ENCODE measurements at regions not wholly inside any gene's neighbourhood (a gene's known extent, or its start where the extent isn't known, plus 50 kb on each side); places are given as distances from the start of the nearest gene placed in this dataset.
A peak's percentile ranks its signal among the peaks of the same experiment; 100 is the strongest.

- Histone ChIP-seq H3K36me3 (no peaks in the 10 kb centered on the region), H3K27ac (no peak overlapping the region), H3K4me3 (no peak overlapping the region), H3K27me3 (no peaks in the 10 kb centered on the region), H3K9me3 (ENCODE audit: low read depth) (no peaks in the 10 kb centered on the region), H3K4me1 (ENCODE audit: low read depth) (peaks cover 4% of the 10 kb centered on the region)
- no peak for DNase-seq (ENCODE audit: low read depth in 1 of 2, low spot score in 1 of 2)
- no peak for TF ChIP-seq CTCF (IDR thresholded peaks at IDR 0.05; ENCODE audit: low read depth, low read length)
Observed at GRCh38 chr5:74116266-74116665, 490.3 kb downstream of the ARHGEF28 start.

- Histone ChIP-seq H3K27ac (no peak overlapping the region), H3K4me1 (ENCODE audit: low read depth) (peaks cover 4% of the 10 kb centered on the region), H3K4me3 (no peak overlapping the region), H3K9me3 (ENCODE audit: low read depth) (no peaks in the 10 kb centered on the region), H3K27me3 (no peaks in the 10 kb centered on the region), H3K36me3 (no peaks in the 10 kb centered on the region)
- DNase-seq (ENCODE audit: low read depth in 1 of 2, low spot score in 1 of 2), result no peak
- TF ChIP-seq CTCF (IDR thresholded peaks at IDR 0.05; ENCODE audit: low read depth, low read length), result no peak
Observed at GRCh38 chr5:74113927-74114326, 487.9 kb downstream of the ARHGEF28 start.

GRCh38 chr5:74113196-74113540 is 487.2 kb downstream of the ARHGEF28 start:
- Histone ChIP-seq H3K4me1 (ENCODE audit: low read depth) (peaks cover 4% of the 10 kb centered on the region), H3K9me3 (ENCODE audit: low read depth) (no peaks in the 10 kb centered on the region), H3K36me3 (no peaks in the 10 kb centered on the region), H3K4me3 (no peak overlapping the region), H3K27me3 (no peaks in the 10 kb centered on the region), H3K27ac (no peak overlapping the region)
- no peak for DNase-seq (ENCODE audit: low read depth in 1 of 2, low spot score in 1 of 2)
- TF ChIP-seq CTCF (IDR thresholded peaks at IDR 0.05; ENCODE audit: low read depth, low read length), result no peak

GRCh38 chr5:74112372-74113195 is 486.6 kb downstream of the ARHGEF28 start:
- peak in 1 of 2 donors; percentile 18 for DNase-seq (ENCODE audit: low read depth in 1 of 2, low spot score in 1 of 2)
- H3K4me1 ChIP-seq (ENCODE audit: low read depth), result peaks cover 4% of the 10 kb centered on the region
- H3K36me3 ChIP-seq, result no peaks in the 10 kb centered on the region
- no peak overlapping the region for H3K4me3 ChIP-seq
- H3K9me3 ChIP-seq (ENCODE audit: low read depth), result no peaks in the 10 kb centered on the region
- no peak overlapping the region for H3K27ac ChIP-seq
- TF ChIP-seq CTCF (IDR thresholded peaks at IDR 0.05; ENCODE audit: low read depth, low read length), result no peak
- H3K27me3 ChIP-seq, result no peaks in the 10 kb centered on the region

GRCh38 chr5:74111764-74112163 is 485.8 kb downstream of the ARHGEF28 start:
- Histone ChIP-seq H3K4me1 (ENCODE audit: low read depth) (peaks cover 4% of the 10 kb centered on the region), H3K27me3 (no peaks in the 10 kb centered on the region), H3K36me3 (no peaks in the 10 kb centered on the region), H3K4me3 (no peak overlapping the region), H3K9me3 (ENCODE audit: low read depth) (no peaks in the 10 kb centered on the region), H3K27ac (no peak overlapping the region)
- no peak for DNase-seq (ENCODE audit: low read depth in 1 of 2, low spot score in 1 of 2)
- TF ChIP-seq CTCF (IDR thresholded peaks at IDR 0.05; ENCODE audit: low read depth, low read length), result no peak

Measured in cardiac muscle cell (in vitro differentiated cells and primary cell).